Calu3 (cell line): ENCODE measurements at regions not wholly inside any gene's neighbourhood (a gene's known extent, or its start where the extent isn't known, plus 50 kb on each side); places are given as distances from the start of the nearest gene placed in this dataset.
A peak's percentile ranks its signal among the peaks of the same experiment; 100 is the strongest.

ENCODE experiments used
- BruUV-seq: library from RNA; stranded (reverse); fragments of 400-500 nt; replicated peaks from 2 replicates; lab custom pipeline; 2021; lab: Mats Ljungman, UMichigan
- CTCF ChIA-PET: fragments of 300-600 bp; sonication (Branson Sonifier 250); formaldehyde crosslinking; loops from one replicate; lab custom pipeline; 2022; ENCODE audit warnings: antibody characterized with exemption; lab: Charles Lee
- DNase-seq: peaks from one replicate; pipeline ENCODE4 v3.0.0; 2022
- H3K27ac Mint-ChIP-seq: one replicate; pipeline ENCODE4 v1.8.0; 2022; ENCODE audit warnings: mixed read lengths; ENCODE audit not compliant: unreplicated experiment
- H3K27me3 Mint-ChIP-seq: one replicate; pipeline ENCODE4 v1.8.0; 2022; ENCODE audit warnings: mixed read lengths; ENCODE audit not compliant: unreplicated experiment
- H3K36me3 Mint-ChIP-seq: one replicate; pipeline ENCODE4 v1.8.0; 2022; ENCODE audit warnings: mild to moderate bottlenecking, moderate library complexity, mixed read lengths; ENCODE audit not compliant: insufficient read depth, unreplicated experiment
- H3K4me1 Mint-ChIP-seq: one replicate; pipeline ENCODE4 v1.8.0; 2022; ENCODE audit warnings: mild to moderate bottlenecking, low read depth, mixed read lengths; ENCODE audit not compliant: unreplicated experiment
- H3K4me3 Mint-ChIP-seq: one replicate; pipeline ENCODE4 v1.8.0; 2022; ENCODE audit warnings: mild to moderate bottlenecking, low read depth, moderate library complexity, mixed read lengths; ENCODE audit not compliant: unreplicated experiment
- H3K9me3 Mint-ChIP-seq: one replicate; pipeline ENCODE4 v1.8.0; 2022; ENCODE audit warnings: low read depth, mixed read lengths; ENCODE audit not compliant: unreplicated experiment
- intact Hi-C: fragments of 100-400 bp; cut with micrococcal nuclease; formaldehyde crosslinking; loops from one replicate; pipeline ENCODE4 v1.10.0; 2022; ENCODE audit not compliant: unreplicated experiment
- TF ChIP-seq, protein P1 (sequence below): fragments of 200-600 bp; IDR thresholded peaks from one replicate; pipeline ENCODE4 v1.8.0; 2022; ENCODE audit warnings: antibody characterized with exemption; ENCODE audit not compliant: unreplicated experiment

DNA sequence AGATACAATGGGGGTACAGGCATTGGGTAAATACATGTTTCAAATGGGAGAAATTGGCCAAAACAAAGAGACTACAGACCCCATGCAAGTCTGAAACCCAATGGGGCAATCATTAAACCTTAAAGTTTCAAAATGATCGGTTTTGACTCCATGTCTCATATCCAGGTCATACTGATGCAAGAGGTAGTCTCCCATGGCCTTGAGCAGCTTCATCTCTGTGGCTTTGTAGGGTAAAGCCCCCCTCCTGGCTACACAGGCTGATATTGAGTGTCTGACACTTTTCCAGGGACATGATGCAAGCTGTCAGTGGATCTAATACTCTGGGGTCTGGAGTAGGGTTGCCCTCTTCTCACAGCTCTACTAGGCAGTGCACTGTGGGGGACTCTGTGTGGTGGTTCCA lies 286.1 kb downstream of the LRRIQ3 start:
- Mint-ChIP-seq H3K4me3 (no peak overlapping the region), H3K27ac (peak overlapping the region; percentile 11), H3K27me3 (no peaks in the 10 kb centered on the region), H3K4me1 (peaks cover 11% of the 10 kb centered on the region), H3K9me3 (peaks cover 8% of the 10 kb centered on the region), H3K36me3 (no peaks in the 10 kb centered on the region)
- CTCF ChIA-PET = no interaction called here
- no peak for DNase-seq
- BruUV-seq = no TSS peak
- TF ChIP-seq, protein P1, sequence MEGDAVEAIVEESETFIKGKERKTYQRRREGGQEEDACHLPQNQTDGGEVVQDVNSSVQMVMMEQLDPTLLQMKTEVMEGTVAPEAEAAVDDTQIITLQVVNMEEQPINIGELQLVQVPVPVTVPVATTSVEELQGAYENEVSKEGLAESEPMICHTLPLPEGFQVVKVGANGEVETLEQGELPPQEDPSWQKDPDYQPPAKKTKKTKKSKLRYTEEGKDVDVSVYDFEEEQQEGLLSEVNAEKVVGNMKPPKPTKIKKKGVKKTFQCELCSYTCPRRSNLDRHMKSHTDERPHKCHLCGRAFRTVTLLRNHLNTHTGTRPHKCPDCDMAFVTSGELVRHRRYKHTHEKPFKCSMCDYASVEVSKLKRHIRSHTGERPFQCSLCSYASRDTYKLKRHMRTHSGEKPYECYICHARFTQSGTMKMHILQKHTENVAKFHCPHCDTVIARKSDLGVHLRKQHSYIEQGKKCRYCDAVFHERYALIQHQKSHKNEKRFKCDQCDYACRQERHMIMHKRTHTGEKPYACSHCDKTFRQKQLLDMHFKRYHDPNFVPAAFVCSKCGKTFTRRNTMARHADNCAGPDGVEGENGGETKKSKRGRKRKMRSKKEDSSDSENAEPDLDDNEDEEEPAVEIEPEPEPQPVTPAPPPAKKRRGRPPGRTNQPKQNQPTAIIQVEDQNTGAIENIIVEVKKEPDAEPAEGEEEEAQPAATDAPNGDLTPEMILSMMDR = no peak
- intact Hi-C loops = no loop called here

- H3K4me1 Mint-ChIP-seq = peaks cover 24% of the 10 kb centered on the region
- TF ChIP-seq, protein P1 = no peak
- no peaks in the 10 kb centered on the region for H3K27me3 Mint-ChIP-seq
- peak overlapping the region; percentile 11 for H3K27ac Mint-ChIP-seq
- no TSS peak for BruUV-seq
- peaks cover 8% of the 10 kb centered on the region for H3K9me3 Mint-ChIP-seq
- CTCF ChIA-PET = interaction anchor here (0.6 kb wide), 1 partner anchor 27 kb away, joined by 3 read pairs; no protein-coding TSS in a partner anchor
- no peaks in the 10 kb centered on the region for H3K36me3 Mint-ChIP-seq
- no peak for DNase-seq
- no peak overlapping the region for H3K4me3 Mint-ChIP-seq
- intact Hi-C loops = no loop called here
Observed at GRCh38 chr1:73910466-73910865, 287.5 kb downstream of the LRRIQ3 start.

GRCh38 chr1:73910062-73910461 lies 287.9 kb downstream of the LRRIQ3 start:
- Mint-ChIP-seq H3K27me3 (no peaks in the 10 kb centered on the region), H3K9me3 (peaks cover 8% of the 10 kb centered on the region), H3K27ac (no peak overlapping the region), H3K4me3 (no peak overlapping the region), H3K36me3 (no peaks in the 10 kb centered on the region), H3K4me1 (peaks cover 24% of the 10 kb centered on the region)
- TF ChIP-seq, protein P1 = no peak
- no peak for DNase-seq
- intact Hi-C loops = no loop called here
- CTCF ChIA-PET = interaction anchor here (0.6 kb wide), 1 partner anchor 27 kb away, joined by 3 read pairs; no protein-coding TSS in a partner anchor
- BruUV-seq = no TSS peak

DNA sequence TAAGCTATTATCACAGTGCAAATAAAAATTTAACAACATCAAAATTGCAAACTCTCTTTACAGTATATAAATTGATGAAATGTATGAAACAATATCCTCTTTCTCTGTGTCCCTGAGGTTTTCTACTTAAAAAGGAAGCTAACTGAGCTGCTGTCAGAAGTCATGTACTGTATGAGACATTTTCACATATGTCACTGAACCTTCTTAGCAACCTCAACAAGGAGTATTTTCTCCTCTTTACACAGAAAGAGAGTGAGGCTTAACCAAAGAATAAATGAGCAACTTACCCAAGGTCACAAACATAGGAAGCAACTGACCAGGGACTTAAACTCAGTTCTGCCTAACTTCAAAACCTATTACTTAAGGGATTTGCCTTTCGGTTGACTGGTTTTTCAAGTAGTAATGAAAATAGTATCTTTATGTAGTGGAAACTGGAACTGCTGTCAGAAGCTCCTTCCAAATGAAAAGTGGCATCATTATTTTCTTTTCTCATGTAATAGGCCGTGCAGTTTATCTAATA lies 288.9 kb downstream of the LRRIQ3 start:
- H3K4me3 Mint-ChIP-seq = no peak overlapping the region
- no peak for DNase-seq
- H3K27ac Mint-ChIP-seq = no peak overlapping the region
- H3K4me1 Mint-ChIP-seq = peaks cover 24% of the 10 kb centered on the region
- H3K36me3 Mint-ChIP-seq = no peaks in the 10 kb centered on the region
- intact Hi-C loops = loop anchor here (5.0 kb wide), 1 partner anchor 88 kb away; no protein-coding TSS in a partner anchor
- BruUV-seq = no TSS peak
- no peaks in the 10 kb centered on the region for H3K27me3 Mint-ChIP-seq
- TF ChIP-seq, protein P1 = no peak
- peaks cover 8% of the 10 kb centered on the region for H3K9me3 Mint-ChIP-seq
- CTCF ChIA-PET = interaction anchor here (1.4 kb wide), 1 partner anchor 29 kb away, joined by 3 read pairs; no protein-coding TSS in a partner anchor
